Lung (tissue), 11 donors: ENCODE measurements at regions not wholly inside any gene's neighbourhood (a gene's known extent, or its start where the extent isn't known, plus 50 kb on each side); places are given as distances from the start of the nearest gene placed in this dataset.
"Not testable (repeated sequence)": the region's sequence is repeated elsewhere in the genome, so short reads cannot be mapped to it uniquely, and the experiment has no call there.

Experiments
- ATAC-seq: fragments of 200-7000 bp; cut with Tn5 transposase; one replicate; pipeline ENCODE4 v1.9.1; 2020; ENCODE audit warnings: moderate number of reproducible peaks; ENCODE audit not compliant: insufficient read depth, low FRiP score
- DNase-seq, 3 donors: peaks; one replicate each; pipeline ENCODE4 v3.0.0-alpha.2; 2013 to 2017
- H3K27ac ChIP-seq, 2 donors: one replicate each; pipeline ENCODE4 v1.5.1; 2013; ENCODE audit warnings: mild to moderate bottlenecking in 2 of 2, moderate library complexity in 2 of 2, control low read depth in 1 of 2, inconsistent platforms in 1 of 2, low read depth in 1 of 2, low read length in 1 of 2
- H3K27me3 ChIP-seq, 3 donors: one replicate each; pipeline ENCODE4 v1.5.1; 2013; ENCODE audit warnings: low read length in 2 of 3; ENCODE audit not compliant: control insufficient read depth in 3 of 3, insufficient read depth in 3 of 3
- H3K36me3 ChIP-seq, 4 donors: one replicate each; pipeline ENCODE4 v1.5.1; 2013; ENCODE audit warnings: low read length in 4 of 4, mild to moderate bottlenecking in 1 of 4, moderate library complexity in 1 of 4; ENCODE audit not compliant: control insufficient read depth in 4 of 4, insufficient read depth in 4 of 4
- H3K4me1 ChIP-seq, 5 donors: one replicate each; pipeline ENCODE4 v1.5.1; 2013; ENCODE audit warnings: low read length in 5 of 5, mild to moderate bottlenecking in 2 of 5, moderate library complexity in 1 of 5; ENCODE audit not compliant: control insufficient read depth in 5 of 5, insufficient read depth in 5 of 5
- H3K4me3 ChIP-seq: one replicate; pipeline ENCODE4 v1.5.1; 2013; ENCODE audit warnings: mild to moderate bottlenecking, control low read depth, moderate library complexity
- H3K9ac ChIP-seq, 2 donors: one replicate each; pipeline ENCODE4 v1.5.1; 2013; ENCODE audit warnings: low read length in 2 of 2, control low read depth in 1 of 2; ENCODE audit not compliant: insufficient read depth in 1 of 2
- H3K9me3 ChIP-seq, 4 donors: one replicate each; pipeline ENCODE4 v1.5.1; 2013; ENCODE audit warnings: low read length in 3 of 4, mild to moderate bottlenecking in 1 of 4, moderate library complexity in 1 of 4; ENCODE audit not compliant: control insufficient read depth in 4 of 4, insufficient read depth in 3 of 4
- WGBS, 2 donors: extraction: QIAGEN DNeasy Blood & Tissue Kit; methylation state at CpG; one replicate each; pipeline ENCODE4 v1.1.7; 2013; 5-methylcytosine and 5-hydroxymethylcytosine counted together
- TF ChIP-seq, protein P1 (sequence below): IDR thresholded peaks from 2 replicates; pipeline ENCODE4 v1.5.1; 2012; ENCODE audit warnings: mild to moderate bottlenecking; ENCODE audit errors: control extremely low read depth, extremely low read depth
- donor health status: control.
- donor health status: control.
- donor health status: Bipolar disorder and iron deficiency.
- donor health status: healthy.
- donor health status: DM: yes; HTN: yes; CAD: no.

GRCh38 chr5:67802766-67803165 is 412.8 kb upstream of the PIK3R1 start:
- WGBS, 2 donors: 87 to 89% methylated on average over 2 of the region's 2 CpGs
- no peaks in the 10 kb centered on the region for H3K27me3 ChIP-seq
- no peaks in the 10 kb centered on the region for H3K36me3 ChIP-seq
- ATAC-seq (no peak), DNase-seq (no peak)
- peaks cover 0 to 3% (median 0%) of the 10 kb centered on the region in 5 donors for H3K4me1 ChIP-seq
- H3K9ac ChIP-seq: no peak overlapping the region
- no peak overlapping the region for H3K27ac ChIP-seq
- no peaks in the 10 kb centered on the region for H3K9me3 ChIP-seq
- TF ChIP-seq, protein P1, sequence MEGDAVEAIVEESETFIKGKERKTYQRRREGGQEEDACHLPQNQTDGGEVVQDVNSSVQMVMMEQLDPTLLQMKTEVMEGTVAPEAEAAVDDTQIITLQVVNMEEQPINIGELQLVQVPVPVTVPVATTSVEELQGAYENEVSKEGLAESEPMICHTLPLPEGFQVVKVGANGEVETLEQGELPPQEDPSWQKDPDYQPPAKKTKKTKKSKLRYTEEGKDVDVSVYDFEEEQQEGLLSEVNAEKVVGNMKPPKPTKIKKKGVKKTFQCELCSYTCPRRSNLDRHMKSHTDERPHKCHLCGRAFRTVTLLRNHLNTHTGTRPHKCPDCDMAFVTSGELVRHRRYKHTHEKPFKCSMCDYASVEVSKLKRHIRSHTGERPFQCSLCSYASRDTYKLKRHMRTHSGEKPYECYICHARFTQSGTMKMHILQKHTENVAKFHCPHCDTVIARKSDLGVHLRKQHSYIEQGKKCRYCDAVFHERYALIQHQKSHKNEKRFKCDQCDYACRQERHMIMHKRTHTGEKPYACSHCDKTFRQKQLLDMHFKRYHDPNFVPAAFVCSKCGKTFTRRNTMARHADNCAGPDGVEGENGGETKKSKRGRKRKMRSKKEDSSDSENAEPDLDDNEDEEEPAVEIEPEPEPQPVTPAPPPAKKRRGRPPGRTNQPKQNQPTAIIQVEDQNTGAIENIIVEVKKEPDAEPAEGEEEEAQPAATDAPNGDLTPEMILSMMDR: no peak
- H3K4me3 ChIP-seq: no peak overlapping the region

- TF ChIP-seq, protein P1: no peak
- Histone ChIP-seq H3K27ac (no peak overlapping the region), H3K4me3 (no peak overlapping the region), H3K4me1 (no peaks in the 10 kb centered on the region), H3K27me3 (no peaks in the 10 kb centered on the region), H3K9ac (no peak overlapping the region), H3K36me3 (no peaks in the 10 kb centered on the region), H3K9me3 (no peaks in the 10 kb centered on the region)
- no peak for DNase-seq
- ATAC-seq: peak; percentile 48
- 74 to 90% methylated on average over 5 of the region's 5 CpGs for WGBS, 2 donors
Observed at GRCh38 chr5:67799732-67800234, 415.8 kb upstream of the PIK3R1 start.

DNA sequence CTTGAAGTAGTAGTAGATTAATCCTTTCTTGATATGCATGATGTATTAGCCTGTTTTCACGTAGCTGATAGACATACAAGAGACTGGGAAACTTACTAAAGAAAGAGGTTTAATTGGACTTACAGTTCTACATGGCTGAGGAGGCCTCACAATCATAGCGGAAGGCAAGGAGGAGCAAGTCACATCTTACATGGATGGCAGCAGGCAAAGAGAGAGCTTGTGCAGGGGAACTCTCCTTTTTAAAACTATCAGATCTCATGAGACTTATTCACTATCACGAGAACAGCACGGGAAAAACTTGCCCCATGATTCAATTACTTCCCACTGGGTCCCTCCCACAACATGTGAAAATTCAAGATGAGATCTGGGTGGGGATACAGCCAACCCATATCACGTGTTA is 417.1 kb upstream of the PIK3R1 start:
- 81 to 91% methylated on average over 5 of the region's 5 CpGs for WGBS, 2 donors

DNA sequence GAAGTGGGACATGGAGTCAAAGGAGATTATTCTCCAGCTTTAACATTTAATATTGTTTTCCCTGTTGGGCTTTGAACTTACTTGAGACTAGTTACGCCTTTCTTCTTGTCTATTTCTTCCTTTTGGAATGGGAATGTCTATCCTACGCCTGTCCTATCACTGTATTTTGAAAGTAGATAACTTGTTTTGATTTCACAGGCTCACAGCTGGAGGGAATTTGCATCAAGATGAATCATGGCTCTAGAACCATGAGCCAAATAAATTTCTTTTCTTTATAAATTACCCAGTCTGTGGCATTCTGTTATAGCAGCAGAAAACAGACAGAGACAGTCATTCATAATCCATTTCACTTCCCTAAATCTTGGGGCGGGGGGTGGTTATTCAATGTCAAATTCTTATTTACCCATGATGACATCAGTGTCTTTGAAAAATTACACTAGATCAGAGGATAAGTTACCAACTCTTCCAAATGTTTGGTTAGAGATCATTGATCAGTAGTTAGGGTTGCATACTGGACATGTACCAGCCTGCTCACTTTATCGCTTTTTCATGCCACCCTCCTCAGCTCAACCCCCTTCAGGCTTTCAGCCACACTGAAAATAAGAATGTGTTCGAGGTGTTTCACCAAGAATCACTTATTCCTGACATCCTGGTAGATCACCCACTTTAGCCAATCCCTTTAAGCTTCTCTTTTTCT is 419.6 kb upstream of the PIK3R1 start:
- no peak for ATAC-seq
- Histone ChIP-seq H3K36me3 (no peaks in the 10 kb centered on the region), H3K4me3 (no peak overlapping the region), H3K9me3 (no peaks in the 10 kb centered on the region), H3K27ac (no peak overlapping the region), H3K27me3 (no peaks in the 10 kb centered on the region), H3K9ac (no peak overlapping the region), H3K4me1 (peaks cover 0 to 2% (median 0%) of the 10 kb centered on the region in 5 donors)
- TF ChIP-seq, protein P1: no peak
- WGBS, 2 donors: 83 to 90% methylated on average over 5 of the region's 5 CpGs
- no peak for DNase-seq

More for the DNA sequence above, 417.1 kb upstream of the PIK3R1 start:
- not testable (repeated sequence) for ATAC-seq, H3K9me3 ChIP-seq, H3K27ac ChIP-seq, H3K36me3 ChIP-seq, DNase-seq, H3K4me3 ChIP-seq, H3K4me1 ChIP-seq, H3K27me3 ChIP-seq, H3K9ac ChIP-seq
